ENCODE measurements at regions not wholly inside any gene's neighbourhood (a gene's known extent, or its start where the extent isn't known, plus 50 kb on each side); places are given as distances from the start of the nearest gene placed in this dataset.

DNA sequence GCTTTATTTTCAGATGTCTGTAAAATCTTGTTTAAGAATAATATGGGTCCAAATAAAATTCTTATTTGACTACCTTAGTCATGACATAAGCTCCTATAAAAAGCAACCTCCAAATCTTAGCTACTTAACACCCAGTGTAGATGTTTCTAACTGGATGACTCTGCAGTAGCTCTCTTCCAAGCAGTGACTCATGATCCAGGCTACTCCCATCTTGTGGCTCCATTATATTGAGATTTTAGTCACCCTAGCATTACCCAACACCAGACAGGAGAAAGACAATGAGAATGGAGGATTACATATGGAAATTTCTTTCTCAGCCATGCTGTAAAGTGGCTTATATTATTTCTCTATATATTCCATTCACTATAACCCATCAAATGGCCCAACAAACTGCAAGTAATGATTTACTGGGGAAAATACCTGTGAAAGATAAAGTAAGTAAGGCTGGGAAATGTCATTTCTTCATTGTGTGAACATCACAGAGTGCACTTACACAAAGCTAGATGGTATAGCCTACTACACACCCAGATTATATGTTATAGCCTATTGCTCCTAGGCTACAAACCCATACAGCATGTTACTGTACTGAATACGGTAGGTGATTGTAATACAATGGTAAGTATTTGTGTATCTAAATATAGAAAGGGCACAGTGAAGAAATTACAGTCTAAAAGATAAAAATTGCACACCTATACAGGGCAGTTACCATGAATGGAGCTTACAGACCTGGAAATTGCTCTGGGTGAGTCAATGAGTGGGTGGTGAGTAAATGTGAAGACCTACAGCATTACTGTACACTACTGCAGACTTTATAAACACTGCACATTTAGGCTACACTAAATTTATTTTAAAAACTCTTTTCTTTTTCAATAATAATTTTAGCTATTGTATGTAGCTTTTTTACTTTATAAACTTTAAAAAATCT is 163.2 kb downstream of the DYRK2 start:
- TF ChIP-seq POLR2AphosphoS5 (IDR thresholded peaks at IDR 0.05; ENCODE audit: low read depth, low read length) (no peak), PAX5 (IDR thresholded peaks at IDR 0.05; ENCODE audit: insufficient read depth, low read length, severe bottlenecking) (no peak), POLR2A (IDR thresholded peaks at IDR 0.05; ENCODE audit: low read depth, low read length) (no peak), TAF1 (IDR thresholded peaks at IDR 0.05; ENCODE audit: low read depth, low read length) (no peak), SPI1 (IDR thresholded peaks at IDR 0.05; ENCODE audit: low read depth, low read length) (no peak), POU2F2 (IDR thresholded peaks at IDR 0.05; ENCODE audit: low read depth, low read length) (no peak)
